Activated CD4-positive, alpha-beta T cell treated with anti-CD3 and anti-CD28 coated beads, Interleukin-2, amount 50 U/mL, for 16 hours (primary cell): ENCODE measurements at regions not wholly inside any gene's neighbourhood (a gene's known extent, or its start where the extent isn't known, plus 50 kb on each side); places are given as distances from the start of the nearest gene placed in this dataset.
"Not testable (repeated sequence)": the region's sequence is repeated elsewhere in the genome, so short reads cannot be mapped to it uniquely, and the experiment has no call there.

Experiments used
- DNase-seq: peaks from one replicate; pipeline ENCODE4 v3.0.0-alpha.2; 2020

GRCh38 chr2:238521870-238522269, 95.1 kb downstream of the ASB1 start:
- DNase-seq = no peak

GRCh38 chr2:238523158-238524110, 96.7 kb downstream of the ASB1 start:
- no peak for DNase-seq

- DNase-seq = no peak
These were observed 97.8 kb downstream of the ASB1 start for GRCh38 chr2:238524426-238524983.

GRCh38 chr2:238525990-238526389, 99.3 kb downstream of the ASB1 start:
- DNase-seq = no peak

- DNase-seq = no peak
These were observed 100.8 kb downstream of the ASB1 start for GRCh38 chr2:238527565-238527964.

GRCh38 chr2:238528953-238529781, 102.4 kb downstream of the ASB1 start:
- no peak for DNase-seq

- not testable (repeated sequence) for DNase-seq
These were observed 104.4 kb downstream of the ASB1 start for GRCh38 chr2:238531017-238531645.

GRCh38 chr2:238543732-238544131, 117.0 kb downstream of the ASB1 start:
- not testable (repeated sequence) for DNase-seq

- no peak for DNase-seq
These were observed 122.3 kb downstream of the ASB1 start for GRCh38 chr2:238548902-238549462.

- no peak for DNase-seq
These were observed 123.1 kb downstream of the ASB1 start for GRCh38 chr2:238549866-238550265.

GRCh38 chr2:238551091-238551490, 124.4 kb downstream of the ASB1 start:
- DNase-seq = no peak

- no peak for DNase-seq
These were observed 125.5 kb downstream of the ASB1 start for GRCh38 chr2:238552226-238552625.

- DNase-seq = no peak
These were observed 126.4 kb downstream of the ASB1 start for GRCh38 chr2:238553159-238553558.

- no peak for DNase-seq
These were observed 128.0 kb downstream of the ASB1 start for GRCh38 chr2:238554468-238555315.

- no peak for DNase-seq
These were observed 129.2 kb downstream of the ASB1 start for GRCh38 chr2:238555786-238556542.

GRCh38 chr2:238557431-238557830, 130.7 kb downstream of the ASB1 start:
- DNase-seq = no peak

- no peak for DNase-seq
These were observed 131.2 kb downstream of the ASB1 start for GRCh38 chr2:238557936-238558335.

- DNase-seq = no peak
These were observed 131.9 kb downstream of the ASB1 start for GRCh38 chr2:238558456-238559099.

GRCh38 chr2:238560234-238560633, 133.5 kb downstream of the ASB1 start:
- DNase-seq = no peak

- DNase-seq = no peak
These were observed 134.5 kb downstream of the ASB1 start for GRCh38 chr2:238561230-238561629.
